Esophagus squamous epithelium (tissue), 5 donors: ENCODE measurements at regions not wholly inside any gene's neighbourhood (a gene's known extent, or its start where the extent isn't known, plus 50 kb on each side); places are given as distances from the start of the nearest gene placed in this dataset.

Source experiments
- DNase-seq: peaks from one replicate; lab custom pipeline; 2025; lab: John Stamatoyannopoulos, UW
- H3K27ac ChIP-seq, 4 donors: fragments of 200-600 bp; sonication (generic); one replicate each; pipeline ENCODE4 v1.5.1; 2016 to 2019; ENCODE audit warnings: mild to moderate bottlenecking in 1 of 4
- H3K27me3 ChIP-seq, 4 donors: fragments of 200-600 bp; sonication (generic); 1 replicate in 3 of 4; 2 replicates in 1 of 4; pipeline versions ENCODE4 v1.5.1 to v1.6.0; 2017 to 2021; ENCODE audit warnings: antibody characterized with exemption in 1 of 4
- H3K36me3 ChIP-seq, 3 donors: fragments of 200-600 bp; sonication (generic); one replicate each; pipeline ENCODE4 v1.5.1; 2016 to 2019
- H3K4me1 ChIP-seq, 3 donors: fragments of 200-600 bp; sonication (generic); one replicate each; pipeline ENCODE4 v1.5.1; 2017 to 2019
- H3K4me3 ChIP-seq, 4 donors: fragments of 200-600 bp; sonication (generic); 1 replicate in 3 of 4; 2 replicates in 1 of 4; pipeline ENCODE4 v1.5.1; 2016 to 2019; ENCODE audit warnings: mild to moderate bottlenecking in 2 of 4, moderate library complexity in 1 of 4
- H3K9me3 ChIP-seq, 3 donors: fragments of 200-600 bp; sonication (generic); one replicate each; pipeline ENCODE4 v1.5.1; 2016 to 2019
- POLR2A ChIP-seq, 4 donors: fragments of 450-650 bp; IDR thresholded peaks; one replicate each; pipeline ENCODE4 v1.6.1; 2017; ENCODE audit warnings: antibody characterized with exemption in 4 of 4, mild to moderate bottlenecking in 4 of 4, moderate library complexity in 3 of 4
- WGBS, 2 donors: methylation state at CpG; one replicate each; pipeline ENCODE4 v1.1.5; 2018; 5-methylcytosine and 5-hydroxymethylcytosine counted together
- intact Hi-C: fragments of 100-400 bp; cut with DNase I; formaldehyde crosslinking; loops from one replicate; pipeline ENCODE4 v1.15.0; 2022
- TF ChIP-seq, protein P1 (sequence below), 6 experiments: fragments of 450-650 bp in 4 of 6; fragments of 200-600 bp in 2 of 6; sonication (generic) in 2 of 6; IDR thresholded peaks; one replicate each; pipeline ENCODE4 v1.5.1; 2016 to 2019; ENCODE audit warnings: antibody characterized with exemption in 6 of 6, mild to moderate bottlenecking in 4 of 6, moderate library complexity in 4 of 6
- donor health status: DM: yes; HTN: yes; CAD: no.

DNA sequence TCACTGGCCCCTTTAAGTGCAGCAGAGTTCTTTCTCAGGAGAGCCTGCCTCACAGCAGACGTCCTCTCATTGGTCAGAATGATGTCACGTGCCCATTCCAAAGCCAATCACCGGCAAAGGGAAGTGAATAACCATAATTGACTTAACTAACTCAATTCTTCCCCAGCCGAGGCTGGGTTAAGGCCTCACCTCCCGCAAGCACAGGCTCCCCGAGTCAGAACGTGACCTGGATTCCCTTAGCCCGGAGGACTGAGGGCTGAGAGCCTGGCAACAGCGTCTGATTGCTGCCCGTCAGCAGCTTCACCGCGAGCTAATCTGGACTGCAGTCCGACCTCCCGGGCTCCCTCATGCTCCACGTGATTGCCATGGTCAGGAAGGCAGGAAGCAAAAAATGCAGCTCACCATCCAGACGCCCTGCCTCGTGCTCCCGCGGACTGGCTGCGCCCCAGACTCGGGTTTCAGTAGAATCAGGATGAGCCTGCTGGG is 92.1 kb upstream of the FZD10 start:
- Histone ChIP-seq H3K9me3 (no peaks in the 10 kb centered on the region), H3K27ac (no peak overlapping the region), H3K36me3 (no peaks in the 10 kb centered on the region), H3K4me1 (peaks cover 5 to 23% (median 12%) of the 10 kb centered on the region in 3 donors), H3K4me3 (no peak overlapping the region), H3K27me3 (no peaks in the 10 kb centered on the region)
- 81 to 90% methylated on average over 4 to 13 of the region's 21 CpGs for WGBS, 2 donors
- DNase-seq = no peak
- TF ChIP-seq, protein P1, sequence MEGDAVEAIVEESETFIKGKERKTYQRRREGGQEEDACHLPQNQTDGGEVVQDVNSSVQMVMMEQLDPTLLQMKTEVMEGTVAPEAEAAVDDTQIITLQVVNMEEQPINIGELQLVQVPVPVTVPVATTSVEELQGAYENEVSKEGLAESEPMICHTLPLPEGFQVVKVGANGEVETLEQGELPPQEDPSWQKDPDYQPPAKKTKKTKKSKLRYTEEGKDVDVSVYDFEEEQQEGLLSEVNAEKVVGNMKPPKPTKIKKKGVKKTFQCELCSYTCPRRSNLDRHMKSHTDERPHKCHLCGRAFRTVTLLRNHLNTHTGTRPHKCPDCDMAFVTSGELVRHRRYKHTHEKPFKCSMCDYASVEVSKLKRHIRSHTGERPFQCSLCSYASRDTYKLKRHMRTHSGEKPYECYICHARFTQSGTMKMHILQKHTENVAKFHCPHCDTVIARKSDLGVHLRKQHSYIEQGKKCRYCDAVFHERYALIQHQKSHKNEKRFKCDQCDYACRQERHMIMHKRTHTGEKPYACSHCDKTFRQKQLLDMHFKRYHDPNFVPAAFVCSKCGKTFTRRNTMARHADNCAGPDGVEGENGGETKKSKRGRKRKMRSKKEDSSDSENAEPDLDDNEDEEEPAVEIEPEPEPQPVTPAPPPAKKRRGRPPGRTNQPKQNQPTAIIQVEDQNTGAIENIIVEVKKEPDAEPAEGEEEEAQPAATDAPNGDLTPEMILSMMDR (IDR thresholded peaks at IDR 0.05) = no peak
- no peak for TF ChIP-seq POLR2A (IDR thresholded peaks at IDR 0.05)
- intact Hi-C loops = no loop called here

DNA sequence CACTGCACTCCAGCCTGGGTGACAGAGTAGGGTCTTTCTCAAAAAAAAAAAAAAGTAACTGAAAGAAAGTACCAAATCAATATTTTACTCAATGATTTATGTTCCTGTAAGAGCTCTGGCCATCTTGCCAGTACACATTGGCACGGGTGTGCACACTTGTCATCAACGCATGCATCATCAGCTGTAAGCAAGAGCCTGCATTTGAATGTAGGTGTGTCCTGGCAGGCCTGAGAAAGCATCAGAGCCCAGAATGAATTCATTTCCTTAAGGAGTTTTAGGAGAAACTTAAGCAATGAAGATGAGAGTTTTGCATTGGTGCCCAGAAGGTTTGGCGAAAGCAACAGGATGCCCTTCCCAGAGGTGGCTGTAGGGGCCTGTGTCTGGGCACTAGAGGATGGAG is 88.5 kb upstream of the FZD10 start:
- H3K4me1 ChIP-seq = peaks cover 5 to 43% (median 12%) of the 10 kb centered on the region in 3 donors
- no peak for DNase-seq
- H3K4me3 ChIP-seq = no peak overlapping the region
- no peaks in the 10 kb centered on the region for H3K27me3 ChIP-seq
- no peaks in the 10 kb centered on the region for H3K36me3 ChIP-seq
- no peak for TF ChIP-seq POLR2A (IDR thresholded peaks at IDR 0.05)
- TF ChIP-seq, protein P1 (IDR thresholded peaks at IDR 0.05) = no peak
- intact Hi-C loops = no loop called here
- no peaks in the 10 kb centered on the region for H3K9me3 ChIP-seq
- H3K27ac ChIP-seq = peak overlapping the region in 3 of 4 donors; percentile 72 to 87 (median 83)
- WGBS, 2 donors = 27 to 36% methylated on average over 3 of the region's 3 CpGs

DNA sequence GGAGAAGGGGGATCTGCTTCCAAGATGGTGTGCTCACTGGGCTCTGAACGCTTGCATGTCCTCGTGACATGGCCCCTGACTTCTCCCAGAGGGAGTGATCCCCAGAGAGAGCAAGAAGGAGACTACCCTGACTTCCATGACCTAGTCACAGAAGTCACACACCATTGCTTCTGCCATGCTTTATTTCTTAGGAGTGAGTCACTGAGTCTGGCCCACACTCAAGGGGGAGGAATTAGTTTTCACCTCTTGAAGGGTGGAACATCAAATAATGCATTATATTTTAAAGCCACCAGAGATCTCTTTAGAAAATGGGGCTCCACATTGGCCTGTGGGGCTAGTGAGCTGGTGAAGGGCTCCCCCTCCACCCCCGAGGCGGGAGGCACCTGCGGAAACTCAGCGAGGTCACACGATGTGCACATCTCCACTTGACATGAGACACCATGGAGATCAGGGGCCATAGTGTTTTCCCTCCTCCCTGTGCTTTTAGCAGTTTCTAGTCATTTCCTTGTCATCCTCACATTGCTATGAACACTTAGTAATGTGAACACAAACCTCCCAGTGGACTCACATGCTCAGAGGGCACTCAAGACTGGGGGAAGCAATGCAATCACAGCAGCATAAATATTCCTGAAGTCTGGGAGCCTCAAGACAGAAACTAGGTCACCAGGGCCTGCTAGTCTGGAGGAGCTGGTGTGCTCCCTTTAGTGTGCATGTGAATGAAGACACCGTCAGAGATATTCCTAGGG is 87.4 kb upstream of the FZD10 start:
- DNase-seq = no peak
- H3K27ac ChIP-seq = peak overlapping the region in 3 of 4 donors; percentile 72 to 87 (median 83)
- H3K36me3 ChIP-seq = no peaks in the 10 kb centered on the region
- WGBS, 2 donors = 57 to 86% methylated on average over 6 to 7 of the region's 8 CpGs
- intact Hi-C loops = no loop called here
- TF ChIP-seq, protein P1 (IDR thresholded peaks at IDR 0.05) = no peak
- no peak for TF ChIP-seq POLR2A (IDR thresholded peaks at IDR 0.05)
- H3K9me3 ChIP-seq = no peaks in the 10 kb centered on the region
- H3K4me3 ChIP-seq = no peak overlapping the region
- no peaks in the 10 kb centered on the region for H3K27me3 ChIP-seq
- H3K4me1 ChIP-seq = peaks cover 12 to 54% (median 12%) of the 10 kb centered on the region in 3 donors

DNA sequence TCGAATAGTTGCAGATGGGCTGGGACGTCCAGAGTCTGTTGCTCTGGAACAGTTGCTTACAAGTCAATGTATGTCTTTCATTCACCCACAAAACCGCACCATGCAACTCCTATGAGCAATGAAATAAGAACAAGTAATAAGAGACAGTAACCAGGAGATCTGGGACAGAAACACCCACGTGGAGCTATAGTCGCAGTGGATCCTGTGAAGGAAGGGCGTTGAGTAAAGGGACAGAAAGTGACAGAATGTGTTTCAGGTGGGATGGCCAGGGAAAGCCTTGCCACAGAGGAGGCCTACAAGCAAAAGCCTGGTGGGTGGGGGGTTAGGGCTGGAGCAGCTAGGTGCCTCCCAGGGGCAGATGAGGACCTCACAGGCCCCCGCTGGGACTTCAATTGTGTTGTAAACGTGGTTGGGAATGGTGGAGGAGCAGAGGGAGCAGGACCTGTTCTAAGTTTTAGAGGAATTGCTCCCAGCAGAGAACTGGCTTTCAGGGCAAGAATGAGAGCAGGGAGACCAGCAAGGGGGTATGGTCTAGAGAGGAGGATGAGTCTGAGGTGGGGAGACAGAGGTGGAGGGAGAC is 86.7 kb upstream of the FZD10 start:
- H3K27me3 ChIP-seq = no peaks in the 10 kb centered on the region
- TF ChIP-seq, protein P1 (IDR thresholded peaks at IDR 0.05) = no peak
- TF ChIP-seq POLR2A (IDR thresholded peaks at IDR 0.05) = no peak
- peak overlapping the region in 1 of 4 donors; percentile 87 for H3K27ac ChIP-seq
- intact Hi-C loops = no loop called here
- peaks cover 12 to 62% (median 17%) of the 10 kb centered on the region in 3 donors for H3K4me1 ChIP-seq
- no peak for DNase-seq
- H3K4me3 ChIP-seq = no peak overlapping the region
- H3K36me3 ChIP-seq = no peaks in the 10 kb centered on the region
- H3K9me3 ChIP-seq = no peaks in the 10 kb centered on the region
- WGBS, 2 donors = 84 to 90% methylated on average over 8 of the region's 8 CpGs

DNA sequence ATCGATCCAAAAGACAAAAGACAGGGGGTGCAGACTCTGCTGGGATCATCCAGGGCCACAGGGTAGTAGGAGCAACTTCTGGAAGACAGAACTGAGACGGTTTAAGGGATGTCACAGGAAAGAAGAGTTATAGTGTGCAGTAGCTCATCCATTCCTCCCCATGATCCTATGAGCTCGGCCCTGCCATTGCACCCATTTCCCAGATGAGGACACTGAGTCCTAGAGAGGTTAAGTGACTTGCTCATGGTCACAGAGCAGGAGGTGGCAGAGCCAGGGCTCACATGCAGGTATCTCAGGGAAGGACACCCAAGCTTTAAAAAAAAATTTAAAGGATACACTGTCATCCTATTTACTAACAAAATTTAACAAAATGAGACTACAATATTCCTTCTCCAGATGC is 86.1 kb upstream of the FZD10 start:
- H3K4me3 ChIP-seq = no peak overlapping the region
- H3K36me3 ChIP-seq = no peaks in the 10 kb centered on the region
- intact Hi-C loops = no loop called here
- H3K27me3 ChIP-seq = no peaks in the 10 kb centered on the region
- no peak overlapping the region for H3K27ac ChIP-seq
- peaks cover 12 to 64% (median 17%) of the 10 kb centered on the region in 3 donors for H3K4me1 ChIP-seq
- WGBS, 2 donors = 68 to 82% methylated on average over 3 of the region's 3 CpGs
- TF ChIP-seq, protein P1 (IDR thresholded peaks at IDR 0.05) = no peak
- TF ChIP-seq POLR2A (IDR thresholded peaks at IDR 0.05) = no peak
- no peak for DNase-seq
- H3K9me3 ChIP-seq = no peaks in the 10 kb centered on the region
